ENCODE measurements at regions not wholly inside any gene's neighbourhood (a gene's known extent, or its start where the extent isn't known, plus 50 kb on each side); places are given as distances from the start of the nearest gene placed in this dataset.
"Not testable (repeated sequence)": the region's sequence is repeated elsewhere in the genome, so short reads cannot be mapped to it uniquely, and the experiment has no call there.

GRCh38 chr12:75634244-75635222 is 123.1 kb upstream of the KRR1 start:
- no peak for DNase-seq

GRCh38 chr12:75633789-75634188 is 122.4 kb upstream of the KRR1 start:
- no peak for DNase-seq

- DNase-seq, result no peak
Observed at GRCh38 chr12:75632442-75632841, 121.0 kb upstream of the KRR1 start.

- DNase-seq, result no peak
Observed at GRCh38 chr12:75631831-75632230, 120.4 kb upstream of the KRR1 start.

- no peak for DNase-seq
Observed at GRCh38 chr12:75630091-75630490, 118.7 kb upstream of the KRR1 start.

- no peak for DNase-seq
Observed at GRCh38 chr12:75628916-75629315, 117.5 kb upstream of the KRR1 start.

GRCh38 chr12:75628511-75628910 is 117.1 kb upstream of the KRR1 start:
- DNase-seq, result no peak

- no peak for DNase-seq
Observed at GRCh38 chr12:75623631-75624154, 112.3 kb upstream of the KRR1 start.

GRCh38 chr12:75622492-75622891 is 111.1 kb upstream of the KRR1 start:
- no peak for DNase-seq

GRCh38 chr12:75614396-75614795 is 103.0 kb upstream of the KRR1 start:
- not testable (repeated sequence) for DNase-seq

- no peak for DNase-seq
Observed at GRCh38 chr12:75613981-75614380, 102.6 kb upstream of the KRR1 start.

- DNase-seq, result no peak
Observed at GRCh38 chr12:75611041-75611440, 99.6 kb upstream of the KRR1 start.

GRCh38 chr12:75606956-75607355 is 95.5 kb upstream of the KRR1 start:
- no peak for DNase-seq

GRCh38 chr12:75606151-75606550 is 94.7 kb upstream of the KRR1 start:
- no peak for DNase-seq

GRCh38 chr12:75603475-75603874 is 92.1 kb upstream of the KRR1 start:
- no peak for DNase-seq

GRCh38 chr12:75602106-75602505 is 90.7 kb upstream of the KRR1 start:
- no peak for DNase-seq

GRCh38 chr12:75600146-75600545 is 88.7 kb upstream of the KRR1 start:
- DNase-seq, result no peak

GRCh38 chr12:75599061-75599460 is 87.7 kb upstream of the KRR1 start:
- no peak for DNase-seq

GRCh38 chr12:75596406-75596805 is 85.0 kb upstream of the KRR1 start:
- no peak for DNase-seq

- no peak for DNase-seq
Observed at GRCh38 chr12:75592638-75593335, 81.4 kb upstream of the KRR1 start.

GRCh38 chr12:75592086-75592485 is 80.7 kb upstream of the KRR1 start:
- DNase-seq, result no peak

- no peak for DNase-seq
Observed at GRCh38 chr12:75591628-75592027, 80.2 kb upstream of the KRR1 start.

- DNase-seq, result no peak
Observed at GRCh38 chr12:75589801-75590200, 78.4 kb upstream of the KRR1 start.
